Skeletal muscle cell (primary cell): ENCODE measurements at regions not wholly inside any gene's neighbourhood (a gene's known extent, or its start where the extent isn't known, plus 50 kb on each side); places are given as distances from the start of the nearest gene placed in this dataset.

Experiments used
- DNase-seq: peaks from one replicate; pipeline ENCODE4 v3.0.0-alpha.2; 2010; ENCODE audit warnings: low read depth
- H3K4me3 ChIP-seq: 2 replicates; pipeline ENCODE4 v1.5.1; 2011; ENCODE audit warnings: low read depth, mild to moderate bottlenecking, control low read depth, low read length, moderate library complexity

DNA sequence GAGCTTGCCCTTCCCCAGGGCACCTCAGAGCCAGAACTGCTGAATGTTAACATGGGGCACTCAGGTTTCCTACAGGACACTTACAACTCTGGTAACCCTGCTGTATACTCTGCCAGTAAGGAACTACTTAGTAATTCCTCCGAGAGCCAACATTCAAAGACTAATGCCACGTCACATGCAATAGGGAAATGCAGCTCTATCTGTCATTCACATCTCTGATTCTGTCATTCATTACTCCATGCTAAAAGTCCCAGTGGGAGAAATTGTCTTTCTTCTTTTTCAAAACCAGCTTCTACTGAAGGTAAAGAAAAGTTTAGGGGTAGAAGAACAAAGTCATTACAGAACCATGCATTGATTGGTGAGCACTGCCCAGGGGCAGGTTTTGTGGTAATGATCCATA lies 189.2 kb downstream of the DAD1 start:
- DNase-seq, result no peak
- no peak overlapping the region for H3K4me3 ChIP-seq

DNA sequence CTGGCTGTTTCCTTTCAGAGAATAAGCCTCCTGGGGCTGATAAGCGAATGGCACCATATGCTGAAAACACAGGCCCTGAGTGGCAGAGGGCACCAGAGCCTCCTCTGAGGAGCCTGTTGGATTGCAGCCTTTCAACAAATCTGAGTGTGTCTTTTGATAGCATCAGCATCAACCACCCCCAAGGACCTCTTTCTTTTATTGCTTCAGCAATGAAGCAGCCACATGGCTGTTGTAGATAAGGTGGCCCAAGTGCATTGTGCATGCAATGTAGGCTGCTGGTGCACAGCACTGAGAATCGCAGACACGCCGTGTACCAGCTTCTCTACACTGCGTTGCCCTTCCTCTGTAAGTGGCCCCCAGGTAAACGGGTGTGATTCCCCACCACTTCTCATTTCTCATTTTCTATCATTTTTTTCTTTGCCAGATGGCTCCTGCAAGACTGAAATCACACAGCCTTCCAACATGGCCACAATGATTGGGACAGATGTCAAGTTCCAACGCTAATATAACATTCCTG lies 191.7 kb downstream of the DAD1 start:
- H3K4me3 ChIP-seq, result no peak overlapping the region
- no peak for DNase-seq

- DNase-seq, result no peak
- H3K4me3 ChIP-seq, result no peak overlapping the region
Measured at GRCh38 chr14:22395803-22396202, 193.2 kb downstream of the DAD1 start.

- no peak for DNase-seq
- H3K4me3 ChIP-seq, result no peak overlapping the region
Measured at GRCh38 chr14:22394616-22395015, 194.4 kb downstream of the DAD1 start.

GRCh38 chr14:22393796-22394195 lies 195.2 kb downstream of the DAD1 start:
- no peak overlapping the region for H3K4me3 ChIP-seq
- no peak for DNase-seq

GRCh38 chr14:22391908-22392565 lies 197.0 kb downstream of the DAD1 start:
- no peak for DNase-seq
- H3K4me3 ChIP-seq, result no peak overlapping the region

DNA sequence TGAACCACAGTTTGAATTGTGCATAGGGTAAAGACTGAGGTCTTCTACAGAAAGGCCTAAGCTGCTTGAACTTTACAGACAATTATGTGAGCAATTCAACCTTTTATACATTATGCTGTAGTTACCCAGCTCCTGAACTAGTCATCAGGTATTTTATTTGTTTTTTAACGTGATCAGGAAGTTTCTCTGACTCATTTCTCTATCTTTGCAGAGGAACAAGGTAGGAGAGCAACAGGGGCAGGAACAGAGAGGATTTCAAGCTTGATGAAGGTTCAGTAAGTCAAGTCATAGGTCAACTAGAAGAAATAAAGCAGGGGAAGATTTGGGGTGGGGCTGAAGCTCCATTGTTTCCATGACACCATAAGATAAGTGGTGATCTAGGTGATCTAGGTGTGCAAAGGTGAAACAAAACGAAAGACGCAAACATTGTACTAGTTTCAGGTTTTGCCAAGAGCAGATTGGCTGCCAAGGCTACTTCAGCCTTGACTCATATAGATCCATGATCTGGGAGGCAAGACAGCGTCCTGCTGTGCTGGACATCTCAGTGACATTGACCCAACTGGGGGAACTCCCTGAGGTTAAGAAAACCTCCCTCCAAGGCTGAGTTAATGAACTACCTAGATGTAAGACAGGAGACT lies 198.1 kb downstream of the DAD1 start:
- H3K4me3 ChIP-seq, result no peak overlapping the region
- DNase-seq, result no peak

- DNase-seq, result no peak
- H3K4me3 ChIP-seq, result no peak overlapping the region
Measured at GRCh38 chr14:22390195-22390594, 198.8 kb downstream of the DAD1 start.

GRCh38 chr14:22388669-22389595 lies 200.1 kb downstream of the DAD1 start:
- no peak overlapping the region for H3K4me3 ChIP-seq
- no peak for DNase-seq

- no peak overlapping the region for H3K4me3 ChIP-seq
- DNase-seq, result no peak
Measured at GRCh38 chr14:22387776-22388241, 201.2 kb downstream of the DAD1 start.

- no peak overlapping the region for H3K4me3 ChIP-seq
- DNase-seq, result no peak
Measured at GRCh38 chr14:22386924-22387775, 201.9 kb downstream of the DAD1 start.

GRCh38 chr14:22384974-22385526 lies 204.0 kb downstream of the DAD1 start:
- H3K4me3 ChIP-seq, result no peak overlapping the region
- no peak for DNase-seq

GRCh38 chr14:22384167-22384549 lies 204.9 kb downstream of the DAD1 start:
- no peak overlapping the region for H3K4me3 ChIP-seq
- DNase-seq, result no peak

GRCh38 chr14:22383515-22384166 lies 205.4 kb downstream of the DAD1 start:
- no peak overlapping the region for H3K4me3 ChIP-seq
- DNase-seq, result no peak

- DNase-seq, result no peak
- no peak overlapping the region for H3K4me3 ChIP-seq
Measured at GRCh38 chr14:22382955-22383354, 206.1 kb downstream of the DAD1 start.

- no peak for DNase-seq
- no peak overlapping the region for H3K4me3 ChIP-seq
Measured at GRCh38 chr14:22382395-22382794, 206.6 kb downstream of the DAD1 start.

DNA sequence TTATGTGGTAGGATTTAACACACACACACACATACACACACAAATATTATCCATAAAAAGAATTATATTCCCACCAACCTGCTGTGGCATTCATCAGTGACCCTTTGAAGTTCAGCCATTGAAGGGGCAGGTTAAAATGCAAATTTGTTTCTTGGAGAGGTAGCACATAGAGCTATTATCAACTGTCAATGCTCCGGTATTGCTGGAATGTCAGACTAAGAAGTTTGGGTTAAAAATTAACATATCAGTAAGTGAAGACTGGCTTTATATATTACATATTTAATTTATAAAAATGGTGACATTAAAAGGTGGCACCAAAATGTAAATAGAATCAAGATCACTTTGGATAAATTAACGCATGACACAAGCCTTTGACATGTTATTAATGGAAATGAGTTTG lies 207.3 kb downstream of the DAD1 start:
- H3K4me3 ChIP-seq, result no peak overlapping the region
- DNase-seq, result no peak

GRCh38 chr14:22381408-22381760 lies 207.6 kb downstream of the DAD1 start:
- H3K4me3 ChIP-seq, result no peak overlapping the region
- DNase-seq, result no peak
